CD14-positive monocyte (primary cell): ENCODE measurements at regions not wholly inside any gene's neighbourhood (a gene's known extent, or its start where the extent isn't known, plus 50 kb on each side); places are given as distances from the start of the nearest gene placed in this dataset.

Experiments
- DNase-seq, 3 donors: peaks; one replicate each; pipeline ENCODE4 v3.0.0-alpha.2; 2011 to 2022
- H2AFZ ChIP-seq: 2 replicates; pipeline ENCODE4 v1.6.0; 2012; ENCODE audit warnings: mild to moderate bottlenecking, low read depth, low read length, inconsistent platforms; ENCODE audit not compliant: insufficient read depth, poor library complexity, severe bottlenecking
- H3K27ac ChIP-seq, 2 donors: 1 replicate in 1 of 2; 2 replicates in 1 of 2; pipeline ENCODE4 v1.5.1; 2012 to 2013; ENCODE audit warnings: low read length in 2 of 2, control low read depth in 1 of 2, inconsistent platforms in 1 of 2, low read depth in 1 of 2, mild to moderate bottlenecking in 1 of 2
- H3K27me3 ChIP-seq, 2 donors: one replicate each; pipeline versions ENCODE4 v1.6.0 to v1.6.1; 2011 to 2013; ENCODE audit warnings: low read length in 2 of 2; ENCODE audit not compliant: control insufficient read depth in 2 of 2, insufficient read depth in 2 of 2
- H3K36me3 ChIP-seq, 2 donors: replicated peaks in 1 of 2; 1 replicate in 1 of 2; 2 replicates in 1 of 2; pipeline versions ENCODE4 v1.5.1 to v1.6.1; 2012 to 2013; ENCODE audit warnings: low read length in 2 of 2, control low read depth in 1 of 2, inconsistent platforms in 1 of 2, mild to moderate bottlenecking in 1 of 2; ENCODE audit not compliant: insufficient read depth in 2 of 2, control insufficient read depth in 1 of 2
- H3K4me1 ChIP-seq, 2 donors: 1 replicate in 1 of 2; 2 replicates in 1 of 2; pipeline versions ENCODE4 v1.5.1 to v1.6.1; 2012 to 2013; ENCODE audit warnings: low read length in 2 of 2, control low read depth in 1 of 2, inconsistent platforms in 1 of 2, mild to moderate bottlenecking in 1 of 2, moderate library complexity in 1 of 2; ENCODE audit not compliant: insufficient read depth in 2 of 2, control insufficient read depth in 1 of 2
- H3K4me2 ChIP-seq: replicated peaks from 2 replicates; pipeline ENCODE3; 2012; ENCODE audit warnings: low read length, moderate library complexity, mild to moderate bottlenecking; ENCODE audit not compliant: poor library complexity, severe bottlenecking; ENCODE audit errors: extremely low read depth
- H3K4me3 ChIP-seq, 3 experiments: fragments of 200-600 bp in 1 of 3; sonication (generic) in 1 of 3; replicated peaks in 1 of 3; 1 replicate in 2 of 3; 2 replicates in 1 of 3; pipeline ENCODE4 v1.5.1; 2011 to 2013; ENCODE audit warnings: low read length in 3 of 3, mild to moderate bottlenecking in 3 of 3, control low read depth in 2 of 3, low read depth in 2 of 3, inconsistent platforms in 1 of 3, moderate library complexity in 1 of 3
- H3K79me2 ChIP-seq: 2 replicates; pipeline ENCODE4 v1.6.0; 2012; ENCODE audit warnings: mild to moderate bottlenecking, control low read depth, inconsistent platforms, low read length, moderate library complexity; ENCODE audit not compliant: insufficient read depth
- H3K9ac ChIP-seq: 2 replicates; pipeline ENCODE4 v1.6.0; 2017; ENCODE audit warnings: low read length, mild to moderate bottlenecking; ENCODE audit not compliant: insufficient read depth, poor library complexity, severe bottlenecking
- H3K9me3 ChIP-seq, 2 donors: replicated peaks in 1 of 2; 1 replicate in 1 of 2; 2 replicates in 1 of 2; pipeline versions ENCODE4 v1.5.1 to v1.6.1; 2012 to 2013; ENCODE audit warnings: low read length in 2 of 2, control low read depth in 1 of 2; ENCODE audit not compliant: control insufficient read depth in 1 of 2, insufficient read depth in 1 of 2
- H4K20me1 ChIP-seq: 2 replicates; pipeline ENCODE4 v1.6.0; 2012; ENCODE audit warnings: mild to moderate bottlenecking, low read length, control low read depth, moderate library complexity; ENCODE audit not compliant: insufficient read depth
- H3K27ac Mint-ChIP-seq, 7 donors: one replicate each; pipeline ENCODE4 v1.8.0; 2020; ENCODE audit warnings: mild to moderate bottlenecking in 7 of 7, mixed read lengths in 7 of 7, moderate library complexity in 6 of 7, inconsistent platforms in 2 of 7
- H3K27me3 Mint-ChIP-seq, 3 donors: one replicate each; pipeline ENCODE4 v1.8.0; 2021 to 2022; ENCODE audit warnings: low read depth in 3 of 3, mild to moderate bottlenecking in 3 of 3, mixed read lengths in 3 of 3, moderate library complexity in 3 of 3, inconsistent platforms in 1 of 3
- H3K36me3 Mint-ChIP-seq, 2 donors: one replicate each; pipeline ENCODE4 v1.8.0; 2020; ENCODE audit warnings: mixed read lengths in 2 of 2, inconsistent platforms in 1 of 2, mild to moderate bottlenecking in 1 of 2
- H3K4me1 Mint-ChIP-seq: one replicate; pipeline ENCODE4 v1.8.0; 2020; ENCODE audit warnings: mild to moderate bottlenecking, mixed read lengths
- H3K4me3 Mint-ChIP-seq, 2 donors: one replicate each; pipeline ENCODE4 v1.8.0; 2020; ENCODE audit warnings: mild to moderate bottlenecking in 2 of 2, mixed read lengths in 2 of 2, moderate library complexity in 1 of 2
- H3K9me3 Mint-ChIP-seq, 7 donors: one replicate each; pipeline ENCODE4 v1.8.0; 2020 to 2022; ENCODE audit warnings: mixed read lengths in 7 of 7, mild to moderate bottlenecking in 6 of 7, moderate library complexity in 6 of 7, inconsistent platforms in 2 of 7
- CTCF ChIP-seq: fragments of 200-600 bp; IDR thresholded peaks from one replicate; pipeline ENCODE4 v1.8.0; 2022; ENCODE audit warnings: antibody characterized with exemption, mild to moderate bottlenecking
- WGBS: methylation state at CpG from one replicate; pipeline ENCODE4 v1.1.5; 2013; ENCODE audit warnings: missing lambda C conversion rate; ENCODE audit not compliant: insufficient coverage; 5-methylcytosine and 5-hydroxymethylcytosine counted together
- intact Hi-C, 2 donors: fragments of 100-400 bp; cut with micrococcal nuclease; formaldehyde crosslinking; loops; one replicate each; pipeline versions ENCODE4 v1.15.0 to v1.15.1; 2023

GRCh38 chr12:127589541-127589940 lies 677.4 kb upstream of the TMEM132C start:
- no peaks in the 10 kb centered on the region for H3K4me1 ChIP-seq
- H3K9ac ChIP-seq: no peak overlapping the region
- no peaks in the 10 kb centered on the region for H3K4me1 Mint-ChIP-seq
- no peak for DNase-seq
- no peaks in the 10 kb centered on the region for H3K36me3 ChIP-seq
- no peaks in the 10 kb centered on the region for H3K36me3 Mint-ChIP-seq
- whole genome bisulfite sequencing: 60% methylated on average over 1 of the region's 1 CpG
- intact Hi-C loops: no loop called here
- H3K9me3 Mint-ChIP-seq: peaks cover 0 to 15% (median 7%) of the 10 kb centered on the region in 7 donors
- H3K27ac ChIP-seq: no peak overlapping the region
- no peaks in the 10 kb centered on the region for H3K27me3 ChIP-seq
- TF ChIP-seq CTCF: no peak
- H3K4me3 Mint-ChIP-seq: no peak overlapping the region
- no peak overlapping the region for H3K4me2 ChIP-seq
- no peak overlapping the region for H3K4me3 ChIP-seq
- H3K9me3 ChIP-seq: peaks cover under 1 to 8% of the 10 kb centered on the region in 2 donors
- H2AFZ ChIP-seq: no peak overlapping the region
- H4K20me1 ChIP-seq: no peaks in the 10 kb centered on the region
- H3K27ac Mint-ChIP-seq: no peak overlapping the region
- H3K79me2 ChIP-seq: no peaks in the 10 kb centered on the region
- H3K27me3 Mint-ChIP-seq: peaks cover 0 to 2% (median 0%) of the 10 kb centered on the region in 3 donors

- no peaks in the 10 kb centered on the region for H3K27me3 ChIP-seq
- H2AFZ ChIP-seq: no peak overlapping the region
- no peaks in the 10 kb centered on the region for H3K36me3 ChIP-seq
- H3K4me3 ChIP-seq: no peak overlapping the region
- no peak overlapping the region for H3K27ac ChIP-seq
- no peak for DNase-seq
- TF ChIP-seq CTCF: no peak
- Mint-ChIP-seq H3K36me3 (no peaks in the 10 kb centered on the region), H3K27me3 (peaks cover 0 to 2% (median 0%) of the 10 kb centered on the region in 3 donors), H3K9me3 (peaks cover 0 to 11% (median 4%) of the 10 kb centered on the region in 7 donors), H3K27ac (peak overlapping the region in 1 of 7 donors; percentile 3), H3K4me3 (no peak overlapping the region), H3K4me1 (no peaks in the 10 kb centered on the region)
- 88% methylated on average over 3 of the region's 4 CpGs for WGBS
- no peak overlapping the region for H3K4me2 ChIP-seq
- peaks cover 4 to 8% of the 10 kb centered on the region in 2 donors for H3K9me3 ChIP-seq
- intact Hi-C loops: no loop called here
- H3K79me2 ChIP-seq: no peaks in the 10 kb centered on the region
- H3K9ac ChIP-seq: no peak overlapping the region
- H3K4me1 ChIP-seq: no peaks in the 10 kb centered on the region
- H4K20me1 ChIP-seq: no peaks in the 10 kb centered on the region
These were observed 676.1 kb upstream of the TMEM132C start for GRCh38 chr12:127590868-127591267.
